DND-41 (cell line): ENCODE measurements at regions not wholly inside any gene's neighbourhood (a gene's known extent, or its start where the extent isn't known, plus 50 kb on each side); places are given as distances from the start of the nearest gene placed in this dataset.

Experiments used
- EZH2 ChIP-seq: IDR thresholded peaks from 3 replicates; pipeline ENCODE4 v1.6.1; 2012; ENCODE audit warnings: borderline replicate concordance, low read depth, mild to moderate bottlenecking, moderate library complexity, low read length, inconsistent platforms; ENCODE audit not compliant: severe bottlenecking
- TF ChIP-seq, protein P1 (sequence below): IDR thresholded peaks from 2 replicates; pipeline ENCODE4 v1.5.1; 2012; ENCODE audit warnings: borderline replicate concordance, low read length, moderate library complexity, mild to moderate bottlenecking; ENCODE audit not compliant: poor library complexity, severe bottlenecking; ENCODE audit errors: extremely low read depth

- TF ChIP-seq, protein P1, sequence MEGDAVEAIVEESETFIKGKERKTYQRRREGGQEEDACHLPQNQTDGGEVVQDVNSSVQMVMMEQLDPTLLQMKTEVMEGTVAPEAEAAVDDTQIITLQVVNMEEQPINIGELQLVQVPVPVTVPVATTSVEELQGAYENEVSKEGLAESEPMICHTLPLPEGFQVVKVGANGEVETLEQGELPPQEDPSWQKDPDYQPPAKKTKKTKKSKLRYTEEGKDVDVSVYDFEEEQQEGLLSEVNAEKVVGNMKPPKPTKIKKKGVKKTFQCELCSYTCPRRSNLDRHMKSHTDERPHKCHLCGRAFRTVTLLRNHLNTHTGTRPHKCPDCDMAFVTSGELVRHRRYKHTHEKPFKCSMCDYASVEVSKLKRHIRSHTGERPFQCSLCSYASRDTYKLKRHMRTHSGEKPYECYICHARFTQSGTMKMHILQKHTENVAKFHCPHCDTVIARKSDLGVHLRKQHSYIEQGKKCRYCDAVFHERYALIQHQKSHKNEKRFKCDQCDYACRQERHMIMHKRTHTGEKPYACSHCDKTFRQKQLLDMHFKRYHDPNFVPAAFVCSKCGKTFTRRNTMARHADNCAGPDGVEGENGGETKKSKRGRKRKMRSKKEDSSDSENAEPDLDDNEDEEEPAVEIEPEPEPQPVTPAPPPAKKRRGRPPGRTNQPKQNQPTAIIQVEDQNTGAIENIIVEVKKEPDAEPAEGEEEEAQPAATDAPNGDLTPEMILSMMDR = no peak
- no peak for TF ChIP-seq EZH2
Observed at GRCh38 chr1:168443899-168444298, 99.9 kb downstream of the XCL2 start.
